ENCODE measurements at regions not wholly inside any gene's neighbourhood (a gene's known extent, or its start where the extent isn't known, plus 50 kb on each side); places are given as distances from the start of the nearest gene placed in this dataset.

GRCh38 chr9:105172436-105172835 is 72.0 kb upstream of the SLC44A1 start:
- H3K4me3 ChIP-seq: no peak overlapping the region
- no peaks in the 10 kb centered on the region for H3K9me3 ChIP-seq
- no peaks in the 10 kb centered on the region for H3K27me3 ChIP-seq (replicated peaks; ENCODE audit: insufficient read depth)
- DNase-seq (ENCODE audit: low spot score) (no peak), ATAC-seq (ENCODE audit: insufficient number of reproducible peaks, low FRiP score, low read depth) (no peak)
- H3K4me1 ChIP-seq (ENCODE audit: control insufficient read depth in 1 of 2, low read depth in 2 of 2): no peaks in the 10 kb centered on the region
- H3K36me3 ChIP-seq: no peaks in the 10 kb centered on the region
- no peak overlapping the region for H3K27ac ChIP-seq
- no peak for TF ChIP-seq CTCF (IDR thresholded peaks at IDR 0.05)

DNA sequence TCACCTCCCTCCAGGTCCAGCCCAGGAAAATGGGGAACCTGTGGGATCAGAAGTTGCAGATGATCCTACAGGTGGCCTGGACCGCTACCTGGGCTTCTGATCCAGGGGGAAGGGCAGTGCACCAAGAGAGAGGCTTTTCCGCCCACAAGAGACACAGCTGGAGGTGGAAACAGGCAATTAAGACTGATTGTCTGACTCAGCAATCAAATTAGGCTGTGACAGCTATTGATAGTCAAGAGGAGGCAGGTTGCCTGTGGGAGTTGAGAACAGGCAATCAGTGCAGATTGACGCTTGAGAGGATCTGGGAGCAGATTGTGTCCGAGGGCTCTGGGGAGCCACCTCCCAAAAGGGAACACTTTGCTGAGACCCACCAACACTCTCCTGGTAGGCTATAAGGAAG is 71.1 kb upstream of the SLC44A1 start:
- Histone ChIP-seq H3K4me3 (no peak overlapping the region), H3K9me3 (no peaks in the 10 kb centered on the region), H3K27me3 (replicated peaks; ENCODE audit: insufficient read depth) (no peaks in the 10 kb centered on the region), H3K4me1 (ENCODE audit: control insufficient read depth in 1 of 2, low read depth in 2 of 2) (no peaks in the 10 kb centered on the region), H3K36me3 (no peaks in the 10 kb centered on the region), H3K27ac (no peak overlapping the region)
- no peak for TF ChIP-seq CTCF (IDR thresholded peaks at IDR 0.05)
- DNase-seq (ENCODE audit: low spot score): no peak
- ATAC-seq (ENCODE audit: insufficient number of reproducible peaks, low FRiP score, low read depth): no peak

DNA sequence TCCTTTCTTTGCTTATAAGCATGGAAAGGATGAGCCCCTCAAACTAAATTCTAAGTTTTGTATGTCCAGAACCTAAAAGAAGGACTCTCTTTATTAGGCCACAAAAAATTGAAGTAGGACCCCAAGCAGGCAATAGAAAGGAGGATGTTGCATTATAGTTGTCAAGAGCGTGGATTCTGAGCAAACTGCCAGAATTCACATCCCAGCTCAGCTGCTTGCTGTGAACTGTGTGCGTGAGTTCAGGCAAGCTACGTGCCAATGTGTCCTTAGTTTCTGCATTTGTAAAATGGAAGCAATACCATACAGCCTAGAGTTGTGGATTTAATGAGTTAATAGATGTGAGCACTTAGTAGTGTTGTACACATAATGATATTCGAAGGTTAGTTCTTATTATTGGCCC is 70.6 kb upstream of the SLC44A1 start:
- H3K27me3 ChIP-seq (replicated peaks; ENCODE audit: insufficient read depth): no peaks in the 10 kb centered on the region
- H3K27ac ChIP-seq: no peak overlapping the region
- TF ChIP-seq CTCF (IDR thresholded peaks at IDR 0.05): no peak
- H3K36me3 ChIP-seq: no peaks in the 10 kb centered on the region
- no peak for ATAC-seq (ENCODE audit: insufficient number of reproducible peaks, low FRiP score, low read depth)
- H3K9me3 ChIP-seq: no peaks in the 10 kb centered on the region
- H3K4me1 ChIP-seq (ENCODE audit: control insufficient read depth in 1 of 2, low read depth in 2 of 2): no peaks in the 10 kb centered on the region
- no peak for DNase-seq (ENCODE audit: low spot score)
- H3K4me3 ChIP-seq: no peak overlapping the region

DNA sequence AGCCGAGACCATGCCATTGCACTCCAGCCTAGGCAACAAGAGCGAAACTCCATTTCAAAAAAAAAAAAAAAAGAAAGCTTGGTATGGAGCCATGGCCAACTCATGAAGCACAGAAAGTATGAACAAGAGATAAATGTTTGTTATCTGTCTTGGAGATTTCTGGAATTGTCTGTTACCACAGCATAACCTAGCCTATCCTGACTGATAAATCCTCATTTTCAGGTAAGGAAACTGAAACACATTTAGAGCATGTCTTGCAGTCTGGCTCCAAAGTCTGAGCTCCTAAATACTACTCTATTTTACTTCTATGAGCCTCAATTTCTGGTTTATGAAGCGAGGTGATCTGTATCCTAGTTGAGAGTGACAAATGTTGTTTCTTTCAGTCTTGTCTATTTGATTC is 68.3 kb upstream of the SLC44A1 start:
- TF ChIP-seq CTCF (IDR thresholded peaks at IDR 0.05): no peak
- Histone ChIP-seq H3K9me3 (no peaks in the 10 kb centered on the region), H3K36me3 (no peaks in the 10 kb centered on the region), H3K27me3 (replicated peaks; ENCODE audit: insufficient read depth) (no peaks in the 10 kb centered on the region), H3K4me1 (ENCODE audit: control insufficient read depth in 1 of 2, low read depth in 2 of 2) (no peaks in the 10 kb centered on the region), H3K27ac (no peak overlapping the region), H3K4me3 (no peak overlapping the region)
- ATAC-seq (ENCODE audit: insufficient number of reproducible peaks, low FRiP score, low read depth): no peak
- DNase-seq (ENCODE audit: low spot score): no peak

DNA sequence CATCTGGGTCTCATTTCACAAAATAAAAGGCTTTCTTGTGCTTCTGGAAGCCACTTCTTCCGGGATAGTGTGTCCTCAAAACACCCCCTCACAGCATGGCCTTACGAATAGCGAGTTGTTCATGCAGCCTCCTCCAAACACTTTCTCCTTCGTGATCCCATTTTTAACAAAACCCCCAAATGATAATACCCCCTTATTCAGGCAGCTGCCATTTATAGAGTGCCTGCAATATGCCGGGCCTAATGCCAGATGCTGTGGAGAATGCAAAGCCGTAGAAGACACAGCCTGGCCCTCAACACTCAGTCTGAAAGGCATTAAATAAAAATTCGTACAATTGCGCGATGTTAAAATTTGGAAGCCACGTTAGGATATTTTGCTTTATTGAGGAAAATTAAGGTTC is 66.4 kb upstream of the SLC44A1 start:
- DNase-seq (ENCODE audit: low spot score) (no peak), ATAC-seq (ENCODE audit: insufficient number of reproducible peaks, low FRiP score, low read depth) (no peak)
- no peak for TF ChIP-seq CTCF (IDR thresholded peaks at IDR 0.05)
- H3K4me1 ChIP-seq (ENCODE audit: control insufficient read depth in 1 of 2, low read depth in 2 of 2): no peaks in the 10 kb centered on the region
- H3K4me3 ChIP-seq: no peak overlapping the region
- no peaks in the 10 kb centered on the region for H3K27me3 ChIP-seq (replicated peaks; ENCODE audit: insufficient read depth)
- no peaks in the 10 kb centered on the region for H3K36me3 ChIP-seq
- no peak overlapping the region for H3K27ac ChIP-seq
- no peaks in the 10 kb centered on the region for H3K9me3 ChIP-seq
